Activated CD8-positive, alpha-beta T cell treated with anti-CD3 and anti-CD28 coated beads for 36 hours (primary cell): ENCODE measurements at regions not wholly inside any gene's neighbourhood (a gene's known extent, or its start where the extent isn't known, plus 50 kb on each side); places are given as distances from the start of the nearest gene placed in this dataset.

Experiments used
- ATAC-seq: fragments of 200-7000 bp; cut with Tn5 transposase; one replicate; pipeline ENCODE4 v1.10.0; 2021; ENCODE audit warnings: mild to moderate bottlenecking, moderate library complexity
- CTCF ChIA-PET: fragments of 350-600 bp; sonication (Branson Sonifier 250); formaldehyde crosslinking; loops from one replicate; lab custom pipeline; 2021; ENCODE audit warnings: antibody characterized with exemption; lab: Charles Lee
- POLR2A ChIA-PET: fragments of 350-600 bp; sonication (Branson Sonifier 250); formaldehyde crosslinking; loops from one replicate; lab custom pipeline; 2021; ENCODE audit warnings: antibody characterized with exemption; lab: Charles Lee
- DNase-seq: peaks from one replicate; pipeline ENCODE4 v3.0.0-alpha.2; 2020
- H3K27ac Mint-ChIP-seq: one replicate; pipeline ENCODE4 v1.8.0; 2021; ENCODE audit warnings: mild to moderate bottlenecking, mixed read lengths
- H3K27me3 Mint-ChIP-seq: one replicate; pipeline ENCODE4 v1.8.0; 2021; ENCODE audit warnings: mixed read lengths
- H3K36me3 Mint-ChIP-seq: one replicate; pipeline ENCODE4 v1.8.0; 2021; ENCODE audit warnings: low read depth, mixed read lengths
- H3K4me1 Mint-ChIP-seq: one replicate; pipeline ENCODE4 v1.8.0; 2021; ENCODE audit warnings: low read depth, mixed read lengths
- H3K4me3 Mint-ChIP-seq: one replicate; pipeline ENCODE4 v1.8.0; 2021; ENCODE audit warnings: mild to moderate bottlenecking, moderate library complexity, mixed read lengths
- H3K9me3 Mint-ChIP-seq: one replicate; pipeline ENCODE4 v1.8.0; 2021; ENCODE audit warnings: mixed read lengths
- intact Hi-C: fragments of 100-400 bp; cut with micrococcal nuclease; formaldehyde crosslinking; loops from one replicate; pipeline ENCODE4 v1.10.0; 2022
- TF ChIP-seq, protein P1 (sequence below): fragments of 200-600 bp; IDR thresholded peaks from one replicate; pipeline ENCODE4 v1.8.0; 2022; ENCODE audit warnings: antibody characterized with exemption, mild to moderate bottlenecking

- TF ChIP-seq, protein P1, sequence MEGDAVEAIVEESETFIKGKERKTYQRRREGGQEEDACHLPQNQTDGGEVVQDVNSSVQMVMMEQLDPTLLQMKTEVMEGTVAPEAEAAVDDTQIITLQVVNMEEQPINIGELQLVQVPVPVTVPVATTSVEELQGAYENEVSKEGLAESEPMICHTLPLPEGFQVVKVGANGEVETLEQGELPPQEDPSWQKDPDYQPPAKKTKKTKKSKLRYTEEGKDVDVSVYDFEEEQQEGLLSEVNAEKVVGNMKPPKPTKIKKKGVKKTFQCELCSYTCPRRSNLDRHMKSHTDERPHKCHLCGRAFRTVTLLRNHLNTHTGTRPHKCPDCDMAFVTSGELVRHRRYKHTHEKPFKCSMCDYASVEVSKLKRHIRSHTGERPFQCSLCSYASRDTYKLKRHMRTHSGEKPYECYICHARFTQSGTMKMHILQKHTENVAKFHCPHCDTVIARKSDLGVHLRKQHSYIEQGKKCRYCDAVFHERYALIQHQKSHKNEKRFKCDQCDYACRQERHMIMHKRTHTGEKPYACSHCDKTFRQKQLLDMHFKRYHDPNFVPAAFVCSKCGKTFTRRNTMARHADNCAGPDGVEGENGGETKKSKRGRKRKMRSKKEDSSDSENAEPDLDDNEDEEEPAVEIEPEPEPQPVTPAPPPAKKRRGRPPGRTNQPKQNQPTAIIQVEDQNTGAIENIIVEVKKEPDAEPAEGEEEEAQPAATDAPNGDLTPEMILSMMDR = no peak
- Mint-ChIP-seq H3K4me3 (no peak overlapping the region), H3K4me1 (no peaks in the 10 kb centered on the region), H3K27ac (no peak overlapping the region), H3K9me3 (no peaks in the 10 kb centered on the region), H3K27me3 (peaks cover 2% of the 10 kb centered on the region), H3K36me3 (no peaks in the 10 kb centered on the region)
- DNase-seq (no peak), ATAC-seq (no peak)
- intact Hi-C loops = no loop called here
- ChIA-PET POLR2A (no interaction called here), CTCF (no interaction called here)
These were observed 497.7 kb upstream of the MARCKS start for GRCh38 chr6:113359155-113360140.

DNA sequence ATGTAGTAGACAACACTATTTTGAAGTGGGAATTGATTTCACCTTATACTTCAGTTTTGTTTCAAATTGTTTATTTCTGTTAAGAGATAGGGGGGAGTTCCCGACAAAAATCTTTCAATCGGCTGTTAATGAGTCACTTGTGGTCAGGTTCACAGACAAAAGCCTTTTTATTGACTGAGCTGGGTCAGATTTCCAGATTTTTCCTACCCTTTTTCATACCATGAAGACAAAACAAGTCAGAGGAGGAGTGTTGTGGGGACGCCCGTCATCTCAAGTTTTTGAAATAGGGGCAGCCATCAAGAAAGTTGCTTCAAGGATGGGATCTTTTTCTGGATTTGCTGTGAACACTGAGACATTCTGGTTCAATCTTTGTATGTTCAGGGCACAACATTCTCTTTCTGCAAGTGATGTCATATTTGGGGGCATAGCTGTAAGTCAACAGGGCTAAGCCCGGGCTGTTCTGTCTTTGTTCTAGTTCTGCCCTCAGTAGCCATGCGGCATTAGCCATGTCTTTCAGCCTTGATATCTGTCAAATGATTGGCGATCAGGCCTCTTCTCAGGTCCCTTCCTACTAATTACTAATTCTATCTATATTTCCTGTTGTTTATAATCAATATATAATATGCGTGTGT lies 496.0 kb upstream of the MARCKS start:
- POLR2A ChIA-PET = no interaction called here
- Mint-ChIP-seq H3K9me3 (no peaks in the 10 kb centered on the region), H3K36me3 (no peaks in the 10 kb centered on the region), H3K4me3 (no peak overlapping the region), H3K27ac (no peak overlapping the region), H3K27me3 (no peaks in the 10 kb centered on the region), H3K4me1 (no peaks in the 10 kb centered on the region)
- no peak for DNase-seq
- intact Hi-C loops = no loop called here
- CTCF ChIA-PET = no interaction called here
- TF ChIP-seq, protein P1 = no peak
- no peak for ATAC-seq

DNA sequence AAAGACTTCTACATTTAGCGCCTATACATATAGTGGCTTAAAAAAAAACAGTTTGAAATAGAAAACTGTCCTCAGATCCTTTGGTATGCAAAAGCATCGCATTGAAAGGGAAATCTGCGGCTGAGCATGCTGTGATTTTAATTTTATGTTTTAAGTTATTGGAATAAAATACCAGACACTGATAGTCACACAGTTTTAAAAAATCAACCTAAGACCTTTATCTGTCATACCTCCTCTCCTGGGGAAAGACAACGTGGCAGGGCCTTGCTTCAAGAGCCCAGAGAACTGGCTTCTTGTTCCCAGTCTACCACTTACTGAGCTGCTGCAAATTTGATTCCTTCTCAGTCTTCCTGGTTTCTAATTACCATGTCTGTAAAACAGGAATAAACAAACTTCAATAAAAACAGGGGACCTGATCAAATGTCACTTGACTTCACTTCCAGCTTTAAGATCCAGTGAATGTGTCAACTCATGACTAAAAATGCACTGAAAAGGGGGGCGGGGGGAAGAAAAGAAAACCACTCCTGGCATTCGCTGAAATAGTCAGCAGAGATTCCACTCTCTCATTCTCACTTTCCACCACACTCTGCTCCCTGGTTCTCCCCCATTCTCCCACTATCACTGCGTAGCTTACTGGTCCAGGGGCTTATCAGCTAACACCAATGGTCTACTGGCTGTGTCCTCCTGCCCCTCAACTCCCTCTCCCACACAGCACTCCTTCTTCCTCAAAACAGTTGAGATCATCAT lies 494.7 kb upstream of the MARCKS start:
- TF ChIP-seq, protein P1 = no peak
- Mint-ChIP-seq H3K4me3 (no peak overlapping the region), H3K36me3 (no peaks in the 10 kb centered on the region), H3K27me3 (no peaks in the 10 kb centered on the region), H3K27ac (no peak overlapping the region), H3K4me1 (no peaks in the 10 kb centered on the region), H3K9me3 (no peaks in the 10 kb centered on the region)
- POLR2A ChIA-PET = no interaction called here
- ATAC-seq (no peak), DNase-seq (no peak)
- intact Hi-C loops = no loop called here
- CTCF ChIA-PET = interaction anchor here (1.0 kb wide), 1 partner anchor 25 kb away, joined by 3 read pairs; no protein-coding TSS in a partner anchor

DNA sequence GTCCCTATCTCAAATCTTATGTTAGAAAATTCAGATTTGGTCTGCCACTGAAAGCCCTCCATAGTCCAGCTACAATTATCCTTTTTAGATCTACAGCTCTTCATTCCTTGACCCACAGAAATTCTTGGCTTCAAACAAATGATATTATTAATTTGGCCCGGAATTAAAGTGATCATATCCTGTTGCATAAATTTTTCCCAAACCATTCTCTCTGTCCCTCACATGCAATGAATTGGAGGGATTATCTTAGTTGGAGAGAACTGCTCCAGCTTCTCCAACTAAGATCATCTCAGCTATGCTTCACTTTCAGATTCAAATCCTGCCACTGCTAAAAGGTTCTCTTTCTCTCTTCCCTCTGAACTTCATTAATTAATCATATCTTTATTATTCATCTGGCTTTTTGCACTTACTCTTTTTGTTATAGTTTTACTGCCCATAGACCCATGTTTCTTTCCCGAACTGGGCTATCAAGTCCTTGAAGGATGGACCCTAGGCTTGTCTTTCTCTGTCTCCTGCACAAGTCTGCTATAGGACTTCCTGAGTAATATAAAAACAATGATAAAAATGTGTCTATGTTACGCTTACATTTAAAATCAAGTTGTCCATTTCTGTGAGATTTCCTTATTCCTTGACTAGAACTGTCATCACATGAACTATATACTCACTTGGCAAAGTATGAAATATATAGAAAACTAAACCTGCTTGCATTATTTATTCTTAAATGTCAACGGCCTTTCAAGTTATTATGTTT lies 493.9 kb upstream of the MARCKS start:
- Mint-ChIP-seq H3K36me3 (no peaks in the 10 kb centered on the region), H3K4me1 (no peaks in the 10 kb centered on the region)
- CTCF ChIA-PET = interaction anchor here (1.0 kb wide), 1 partner anchor 24 kb away, joined by 3 read pairs; no protein-coding TSS in a partner anchor

More for the DNA sequence above, 493.9 kb upstream of the MARCKS start:
- no peak for DNase-seq
- POLR2A ChIA-PET = no interaction called here
- Mint-ChIP-seq H3K27me3 (no peaks in the 10 kb centered on the region), H3K27ac (no peak overlapping the region), H3K9me3 (no peaks in the 10 kb centered on the region), H3K4me3 (no peak overlapping the region)
- TF ChIP-seq, protein P1 = no peak
- intact Hi-C loops = no loop called here
- no peak for ATAC-seq
